ENCODE measurements at regions not wholly inside any gene's neighbourhood (a gene's known extent, or its start where the extent isn't known, plus 50 kb on each side); places are given as distances from the start of the nearest gene placed in this dataset.

DNA sequence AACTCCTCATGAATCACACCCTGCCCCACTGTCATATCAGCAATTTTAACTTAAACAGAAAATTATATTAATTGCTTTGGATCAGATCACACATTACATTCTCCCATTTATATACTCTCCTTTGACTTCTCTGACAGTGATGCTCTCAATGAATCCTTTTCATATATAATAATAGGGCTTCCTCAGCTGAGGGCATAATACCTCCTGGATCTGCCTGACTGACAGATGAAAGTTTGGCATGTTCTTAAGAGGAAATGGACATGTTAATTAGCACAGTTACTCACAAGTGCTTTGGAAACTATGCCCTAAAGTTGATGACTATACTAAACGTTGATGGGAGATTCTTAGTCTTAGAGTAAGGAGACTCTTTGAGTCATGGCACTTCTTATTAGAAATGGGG lies 478.2 kb upstream of the LRRN3 start:
- Histone ChIP-seq H3K4me1 (ENCODE audit: control insufficient read depth in 4 of 4, insufficient read depth in 4 of 4, low read length in 3 of 4) (no peaks in the 10 kb centered on the region), H3K27ac (ENCODE audit: low read depth in 1 of 2, low read length in 2 of 2) (no peak overlapping the region), H3K27me3 (ENCODE audit: control insufficient read depth in 4 of 4, insufficient read depth in 4 of 4, low read length in 3 of 4) (no peaks in the 10 kb centered on the region), H3K9me3 (ENCODE audit: control insufficient read depth in 4 of 4, low read length in 3 of 4) (no peaks in the 10 kb centered on the region), H3K9ac (ENCODE audit: low read depth in 1 of 2, low read length in 2 of 2) (no peak overlapping the region), H3K4me3 (ENCODE audit: low read depth in 1 of 3, low read length in 3 of 3) (no peak overlapping the region), H3K36me3 (ENCODE audit: control insufficient read depth in 4 of 4, insufficient read depth in 3 of 4, low read depth in 1 of 4, low read length in 3 of 4) (no peaks in the 10 kb centered on the region)
- 54% methylated on average over 1 of the region's 1 CpG for WGBS
- DNase-seq (ENCODE audit: low spot score), result no peak
- no peak for TF ChIP-seq JUND (IDR thresholded peaks at IDR 0.05)

All from liver (tissue), 7 donors.